ENCODE measurements at regions not wholly inside any gene's neighbourhood (a gene's known extent, or its start where the extent isn't known, plus 50 kb on each side); places are given as distances from the start of the nearest gene placed in this dataset.

GRCh38 chr2:136248907-136249306 is 131.0 kb upstream of the CXCR4 start (continued):
- TF ChIP-seq CUX1 (IDR thresholded peaks at IDR 0.05; ENCODE audit: insufficient replicate concordance, low read depth, low read length) (peak; percentile 42), EZH2 (IDR thresholded peaks at IDR 0.05; ENCODE audit: borderline replicate concordance, control insufficient read depth, low read depth, low read length) (no peak), STAT3 (IDR thresholded peaks at IDR 0.05; ENCODE audit: low read depth, low read length) (no peak), MEF2B (IDR thresholded peaks at IDR 0.05; ENCODE audit: partially characterized antibody, poor library complexity, severe bottlenecking) (peak; percentile 89), RB1 (IDR thresholded peaks at IDR 0.05; ENCODE audit: borderline replicate concordance) (no peak), FOXK2 (IDR thresholded peaks at IDR 0.05) (no peak), SREBF2 (IDR thresholded peaks at IDR 0.05; ENCODE audit: low read length) (no peak), NRF1 (conservative IDR thresholded peaks at IDR 0.05; ENCODE audit: low read depth, low read length) (no peak), YY1 (IDR thresholded peaks at IDR 0.05; ENCODE audit: low read depth, low read length) (no peak), ZNF687 (IDR thresholded peaks at IDR 0.05) (peak; percentile 68), ZNF24 (IDR thresholded peaks at IDR 0.05) (no peak), LARP7 (IDR thresholded peaks at IDR 0.05) (no peak)

Measured in GM12878 (cell line).